Midbrain (tissue), 1 donor: ENCODE measurements at regions not wholly inside any gene's neighbourhood (a gene's known extent, or its start where the extent isn't known, plus 50 kb on each side); places are given as distances from the start of the nearest gene placed in this dataset.
"Not testable (repeated sequence)": the region's sequence is repeated elsewhere in the genome, so short reads cannot be mapped to it uniquely, and the experiment has no call there.

ENCODE experiments used
- DNase-seq: peaks from one replicate; lab custom pipeline; 2025; lab: John Stamatoyannopoulos, UW

GRCh38 chr11:121901417-121901816 is 214.6 kb downstream of the BLID start:
- not testable (repeated sequence) for DNase-seq

GRCh38 chr11:121899520-121899919 is 216.5 kb downstream of the BLID start:
- DNase-seq = no peak

- DNase-seq = no peak
These were observed 217.1 kb downstream of the BLID start for GRCh38 chr11:121898903-121899302.

- no peak for DNase-seq
These were observed 220.1 kb downstream of the BLID start for GRCh38 chr11:121895919-121896318.

- no peak for DNase-seq
These were observed 221.4 kb downstream of the BLID start for GRCh38 chr11:121894581-121894980.

GRCh38 chr11:121892863-121893262 is 223.2 kb downstream of the BLID start:
- DNase-seq = no peak

GRCh38 chr11:121892131-121892681 is 223.8 kb downstream of the BLID start:
- DNase-seq = no peak

GRCh38 chr11:121890946-121891515 is 225.0 kb downstream of the BLID start:
- no peak for DNase-seq

- peak; percentile 48 for DNase-seq
These were observed 225.6 kb downstream of the BLID start for GRCh38 chr11:121890377-121890776.

- DNase-seq = no peak
These were observed 226.1 kb downstream of the BLID start for GRCh38 chr11:121889931-121890330.

- DNase-seq = no peak
These were observed 226.8 kb downstream of the BLID start for GRCh38 chr11:121889186-121889585.

- DNase-seq = no peak
These were observed 227.9 kb downstream of the BLID start for GRCh38 chr11:121887976-121888557.

GRCh38 chr11:121887569-121887968 is 228.4 kb downstream of the BLID start:
- peak; percentile 29 for DNase-seq

GRCh38 chr11:121886996-121887395 is 229.0 kb downstream of the BLID start:
- DNase-seq = no peak

GRCh38 chr11:121886005-121886734 is 229.8 kb downstream of the BLID start:
- DNase-seq = no peak

- no peak for DNase-seq
These were observed 231.4 kb downstream of the BLID start for GRCh38 chr11:121884626-121885025.

GRCh38 chr11:121881806-121882205 is 234.2 kb downstream of the BLID start:
- DNase-seq = no peak

- no peak for DNase-seq
These were observed 238.9 kb downstream of the BLID start for GRCh38 chr11:121877152-121877551.

- DNase-seq = no peak
These were observed 242.2 kb downstream of the BLID start for GRCh38 chr11:121873766-121874165.

- DNase-seq = no peak
These were observed 243.7 kb downstream of the BLID start for GRCh38 chr11:121872356-121872755.

GRCh38 chr11:121870206-121871045 is 245.6 kb downstream of the BLID start:
- no peak for DNase-seq

- no peak for DNase-seq
These were observed 246.5 kb downstream of the BLID start for GRCh38 chr11:121869478-121869877.
